Panc1 (cell line): ENCODE measurements at regions not wholly inside any gene's neighbourhood (a gene's known extent, or its start where the extent isn't known, plus 50 kb on each side); places are given as distances from the start of the nearest gene placed in this dataset.

ENCODE experiments used
- ATAC-seq: fragments of 200-7000 bp; cut with Tn5 transposase; 2 replicates; pipeline ENCODE4 v1.9.1; 2020; ENCODE audit warnings: mild to moderate bottlenecking, moderate library complexity
- BruUV-seq: library from RNA; stranded (reverse); fragments of 400-500 nt; replicated peaks from 2 replicates; lab custom pipeline; 2021; lab: Mats Ljungman, UMichigan
- CTCF ChIA-PET: fragments of 300-600 bp; sonication (Branson Sonifier 250); formaldehyde crosslinking; loops from one replicate; lab custom pipeline; 2022; ENCODE audit warnings: antibody characterized with exemption; lab: Charles Lee
- POLR2A ChIA-PET: fragments of 300-600 bp; sonication (Branson Sonifier 250); formaldehyde crosslinking; loops from one replicate; lab custom pipeline; 2022; ENCODE audit warnings: antibody characterized with exemption; lab: Charles Lee
- DNase-seq: peaks from one replicate; pipeline ENCODE4 v3.0.0-alpha.2; 2010; ENCODE audit warnings: low read depth, low spot score
- H3K27ac ChIP-seq: 2 replicates; pipeline ENCODE4 v1.5.1; 2011; ENCODE audit warnings: mild to moderate bottlenecking, low read length, inconsistent platforms
- H3K27me3 ChIP-seq: fragments of 200-500 bp; sonication (Bioruptor generic); 2 replicates; pipeline ENCODE4 v1.6.0; 2014; ENCODE audit warnings: low read length, inconsistent platforms; ENCODE audit not compliant: control insufficient read depth, insufficient read depth
- H3K36me3 ChIP-seq: fragments of 200-500 bp; sonication (Bioruptor generic); 2 replicates; pipeline ENCODE4 v1.5.1; 2014; ENCODE audit warnings: inconsistent platforms, mild to moderate bottlenecking, low read length, moderate library complexity; ENCODE audit not compliant: control insufficient read depth, insufficient read depth
- H3K4me1 ChIP-seq: 2 replicates; pipeline ENCODE4 v1.5.1; 2011; ENCODE audit warnings: inconsistent platforms, mild to moderate bottlenecking, low read length, moderate library complexity; ENCODE audit not compliant: control insufficient read depth, insufficient read depth
- H3K4me3 ChIP-seq, 2 experiments: 2 replicates each; pipeline ENCODE4 v1.5.1; 2011 to 2012; ENCODE audit warnings: low read depth in 2 of 2, low read length in 2 of 2, mild to moderate bottlenecking in 2 of 2, inconsistent platforms in 1 of 2, moderate library complexity in 1 of 2
- H3K9me3 ChIP-seq: fragments of 200-500 bp; sonication (Bioruptor generic); 2 replicates; pipeline ENCODE4 v1.5.1; 2014; ENCODE audit warnings: low read depth, mild to moderate bottlenecking, inconsistent platforms, low read length, moderate library complexity; ENCODE audit not compliant: control insufficient read depth, insufficient read depth
- POLR2AphosphoS5 ChIP-seq: IDR thresholded peaks from 2 replicates; pipeline ENCODE4 v1.6.1; 2012; ENCODE audit warnings: mild to moderate bottlenecking, low read depth, low read length, moderate library complexity
- SIN3A ChIP-seq: IDR thresholded peaks from 2 replicates; pipeline ENCODE4 v1.6.1; 2012; ENCODE audit warnings: low read depth, mild to moderate bottlenecking, low read length, moderate library complexity, borderline replicate concordance; ENCODE audit not compliant: insufficient read depth
- TCF7L2 ChIP-seq: IDR thresholded peaks from 2 replicates; pipeline ENCODE4 v1.6.1; 2011; ENCODE audit warnings: mild to moderate bottlenecking, low read depth, low read length, inconsistent platforms
- in situ Hi-C: cut with HindIII; loops from 2 replicates; pipeline ENCODE4 v1.10.0; 2016; ENCODE audit warnings: low sequenced_read_pairs, low pct_unique_long_range_greater_than_20kb
- intact Hi-C: fragments of 100-400 bp; cut with micrococcal nuclease; formaldehyde crosslinking; loops from one replicate; pipeline ENCODE4 v1.10.0; 2022; ENCODE audit not compliant: unreplicated experiment
- TF ChIP-seq, protein P1 (sequence below), 2 experiments: IDR thresholded peaks; 2 replicates each; pipeline ENCODE4 v1.6.1; 2011 to 2012; ENCODE audit warnings: low read depth in 2 of 2, control low read depth in 1 of 2, low read length in 1 of 2, mild to moderate bottlenecking in 1 of 2, moderate library complexity in 1 of 2; ENCODE audit not compliant: insufficient read depth in 1 of 2
- TF ChIP-seq, protein P2 (sequence below): fragments of 450-650 bp; IDR thresholded peaks from 2 replicates; pipeline ENCODE4 v1.5.1; 2017; ENCODE audit warnings: mild to moderate bottlenecking

DNA sequence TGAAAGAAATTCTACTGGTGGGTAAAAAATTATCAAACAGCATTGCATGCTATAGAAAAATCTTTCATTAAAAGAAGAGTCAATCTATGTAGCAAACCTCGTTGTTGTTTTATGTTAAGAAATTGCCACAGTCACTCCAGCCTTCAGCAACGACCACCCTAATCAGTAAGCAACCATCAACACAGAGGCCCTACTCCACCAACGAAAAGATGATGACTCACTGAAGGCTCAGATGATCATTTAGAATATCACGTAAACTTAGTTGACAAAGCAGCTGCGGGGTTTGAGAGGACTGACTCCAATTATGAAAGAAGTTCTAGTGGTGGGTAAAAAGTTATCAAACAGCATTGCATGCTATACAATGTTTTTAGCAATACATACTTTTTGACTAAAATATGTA is 242.6 kb downstream of the DRD1 start:
- Histone ChIP-seq H3K36me3 (no peaks in the 10 kb centered on the region), H3K27ac (no peak overlapping the region), H3K27me3 (no peaks in the 10 kb centered on the region), H3K4me3 (no peak overlapping the region), H3K9me3 (no peaks in the 10 kb centered on the region), H3K4me1 (no peaks in the 10 kb centered on the region)
- in situ Hi-C loops (no loop called here), intact Hi-C loops (no loop called here)
- BruUV-seq = no TSS peak
- ChIA-PET POLR2A (no interaction called here), CTCF (no interaction called here)
- no peak for ATAC-seq
- DNase-seq = no peak
- no peak for TF ChIP-seq SIN3A
- TF ChIP-seq POLR2AphosphoS5 = no peak
- TF ChIP-seq, protein P1, sequence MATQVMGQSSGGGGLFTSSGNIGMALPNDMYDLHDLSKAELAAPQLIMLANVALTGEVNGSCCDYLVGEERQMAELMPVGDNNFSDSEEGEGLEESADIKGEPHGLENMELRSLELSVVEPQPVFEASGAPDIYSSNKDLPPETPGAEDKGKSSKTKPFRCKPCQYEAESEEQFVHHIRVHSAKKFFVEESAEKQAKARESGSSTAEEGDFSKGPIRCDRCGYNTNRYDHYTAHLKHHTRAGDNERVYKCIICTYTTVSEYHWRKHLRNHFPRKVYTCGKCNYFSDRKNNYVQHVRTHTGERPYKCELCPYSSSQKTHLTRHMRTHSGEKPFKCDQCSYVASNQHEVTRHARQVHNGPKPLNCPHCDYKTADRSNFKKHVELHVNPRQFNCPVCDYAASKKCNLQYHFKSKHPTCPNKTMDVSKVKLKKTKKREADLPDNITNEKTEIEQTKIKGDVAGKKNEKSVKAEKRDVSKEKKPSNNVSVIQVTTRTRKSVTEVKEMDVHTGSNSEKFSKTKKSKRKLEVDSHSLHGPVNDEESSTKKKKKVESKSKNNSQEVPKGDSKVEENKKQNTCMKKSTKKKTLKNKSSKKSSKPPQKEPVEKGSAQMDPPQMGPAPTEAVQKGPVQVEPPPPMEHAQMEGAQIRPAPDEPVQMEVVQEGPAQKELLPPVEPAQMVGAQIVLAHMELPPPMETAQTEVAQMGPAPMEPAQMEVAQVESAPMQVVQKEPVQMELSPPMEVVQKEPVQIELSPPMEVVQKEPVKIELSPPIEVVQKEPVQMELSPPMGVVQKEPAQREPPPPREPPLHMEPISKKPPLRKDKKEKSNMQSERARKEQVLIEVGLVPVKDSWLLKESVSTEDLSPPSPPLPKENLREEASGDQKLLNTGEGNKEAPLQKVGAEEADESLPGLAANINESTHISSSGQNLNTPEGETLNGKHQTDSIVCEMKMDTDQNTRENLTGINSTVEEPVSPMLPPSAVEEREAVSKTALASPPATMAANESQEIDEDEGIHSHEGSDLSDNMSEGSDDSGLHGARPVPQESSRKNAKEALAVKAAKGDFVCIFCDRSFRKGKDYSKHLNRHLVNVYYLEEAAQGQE (IDR thresholded peaks at IDR 0.05; ENCODE audit: insufficient read depth in 1 of 2, low read depth in 2 of 2, low read length in 1 of 2) = no peak
- TF ChIP-seq, protein P2, sequence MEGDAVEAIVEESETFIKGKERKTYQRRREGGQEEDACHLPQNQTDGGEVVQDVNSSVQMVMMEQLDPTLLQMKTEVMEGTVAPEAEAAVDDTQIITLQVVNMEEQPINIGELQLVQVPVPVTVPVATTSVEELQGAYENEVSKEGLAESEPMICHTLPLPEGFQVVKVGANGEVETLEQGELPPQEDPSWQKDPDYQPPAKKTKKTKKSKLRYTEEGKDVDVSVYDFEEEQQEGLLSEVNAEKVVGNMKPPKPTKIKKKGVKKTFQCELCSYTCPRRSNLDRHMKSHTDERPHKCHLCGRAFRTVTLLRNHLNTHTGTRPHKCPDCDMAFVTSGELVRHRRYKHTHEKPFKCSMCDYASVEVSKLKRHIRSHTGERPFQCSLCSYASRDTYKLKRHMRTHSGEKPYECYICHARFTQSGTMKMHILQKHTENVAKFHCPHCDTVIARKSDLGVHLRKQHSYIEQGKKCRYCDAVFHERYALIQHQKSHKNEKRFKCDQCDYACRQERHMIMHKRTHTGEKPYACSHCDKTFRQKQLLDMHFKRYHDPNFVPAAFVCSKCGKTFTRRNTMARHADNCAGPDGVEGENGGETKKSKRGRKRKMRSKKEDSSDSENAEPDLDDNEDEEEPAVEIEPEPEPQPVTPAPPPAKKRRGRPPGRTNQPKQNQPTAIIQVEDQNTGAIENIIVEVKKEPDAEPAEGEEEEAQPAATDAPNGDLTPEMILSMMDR = no peak
- TF ChIP-seq TCF7L2 = no peak

DNA sequence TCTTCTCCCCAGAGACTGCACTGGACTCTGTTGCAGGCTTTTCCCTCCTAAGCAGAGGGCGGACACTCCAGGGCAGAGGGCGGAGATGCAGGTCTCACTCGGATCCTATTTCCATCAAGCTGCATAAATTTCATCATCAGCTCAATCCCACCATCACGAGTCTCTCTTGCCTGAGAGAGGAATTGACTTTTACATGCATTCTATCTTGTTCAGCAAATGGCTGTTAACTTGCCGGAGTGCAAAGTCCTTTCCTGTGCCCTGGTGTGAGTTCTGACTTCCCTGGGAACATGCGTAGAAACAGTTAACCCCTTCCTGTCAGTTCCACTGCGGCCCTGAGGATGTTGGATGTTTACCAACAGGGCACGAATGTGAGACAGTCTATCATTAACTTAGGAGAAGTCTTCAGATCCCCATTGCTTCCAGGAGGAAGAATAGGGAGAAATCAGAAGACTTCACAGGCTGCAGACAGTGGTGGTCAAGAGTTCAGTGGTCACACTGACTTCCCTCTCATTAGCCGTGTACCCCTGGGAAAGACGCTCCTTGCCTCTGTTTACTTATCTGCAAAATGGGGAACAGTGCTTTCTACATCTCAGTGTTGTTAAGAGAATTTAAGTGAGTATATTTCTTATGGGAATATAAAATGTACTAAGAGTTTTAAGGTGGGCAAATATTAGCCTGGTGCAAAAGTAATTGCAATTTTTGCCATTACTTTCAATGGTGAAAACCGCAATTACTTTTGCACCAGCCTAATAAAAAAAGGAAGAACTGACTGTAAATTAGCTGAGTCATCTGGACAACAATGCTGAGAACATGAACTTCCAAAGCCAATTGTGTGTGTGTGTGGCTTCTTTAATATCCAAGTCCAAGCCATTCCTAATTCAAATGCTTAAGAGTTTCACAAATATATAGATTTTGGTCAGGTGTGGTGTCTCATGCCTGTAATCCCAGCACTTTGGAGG is 248.0 kb downstream of the DRD1 start:
- BruUV-seq = no TSS peak
- ChIA-PET CTCF (no interaction called here), POLR2A (no interaction called here)
- in situ Hi-C loops (no loop called here), intact Hi-C loops (no loop called here)
- TF ChIP-seq, protein P1 (IDR thresholded peaks at IDR 0.05; ENCODE audit: insufficient read depth in 1 of 2, low read depth in 2 of 2, low read length in 1 of 2) = no peak
- TF ChIP-seq, protein P2 = no peak
- H3K4me1 ChIP-seq = no peaks in the 10 kb centered on the region
- H3K36me3 ChIP-seq = no peaks in the 10 kb centered on the region
- no peak overlapping the region for H3K27ac ChIP-seq
- DNase-seq (no peak), ATAC-seq (no peak)
- H3K4me3 ChIP-seq = no peak overlapping the region; a peak in 1 of 4 replicates
- no peaks in the 10 kb centered on the region for H3K9me3 ChIP-seq
- no peaks in the 10 kb centered on the region for H3K27me3 ChIP-seq
